IMR-90 (cell line): ENCODE measurements at regions not wholly inside any gene's neighbourhood (a gene's known extent, or its start where the extent isn't known, plus 50 kb on each side); places are given as distances from the start of the nearest gene placed in this dataset.

Source experiments
- ATAC-seq: fragments of 200-7000 bp; cut with Tn5 transposase; 2 replicates; pipeline ENCODE4 v1.9.1; 2020; ENCODE audit warnings: low read depth, mild to moderate bottlenecking, moderate library complexity
- BruUV-seq: library from RNA; stranded (reverse); fragments of 400-500 nt; replicated peaks from 2 replicates; lab custom pipeline; 2021; lab: Mats Ljungman, UMichigan
- CTCF ChIA-PET: fragments of 300-600 bp; formaldehyde crosslinking; extraction: SDS; loops from one replicate; lab custom pipeline; 2021; ENCODE audit warnings: antibody characterized with exemption; lab: Yijun Ruan, JAX
- POLR2A ChIA-PET: fragments of 300-600 bp; sonication (Branson Sonifier 250); formaldehyde crosslinking; loops from one replicate; lab custom pipeline; 2022; ENCODE audit warnings: antibody characterized with exemption; ENCODE audit not compliant: unreplicated experiment; lab: Charles Lee
- DNase-seq: peaks from one replicate; pipeline ENCODE4 v3.0.0; 2013
- H2AFZ ChIP-seq: replicated peaks from 2 replicates; pipeline ENCODE3; 2013; ENCODE audit warnings: low read length, mild to moderate bottlenecking; ENCODE audit not compliant: poor library complexity
- H2AK5ac ChIP-seq: 2 replicates; pipeline ENCODE4 v1.6.1; 2013; ENCODE audit warnings: low read depth, low read length, inconsistent platforms
- H2AK9ac ChIP-seq: replicated peaks from 2 replicates; pipeline ENCODE3; 2013; ENCODE audit warnings: mild to moderate bottlenecking, low read depth, low read length, moderate library complexity; ENCODE audit not compliant: poor library complexity
- H2BK120ac ChIP-seq: 2 replicates; pipeline ENCODE4 v1.6.1; 2013; ENCODE audit warnings: low read depth, low read length, inconsistent platforms
- H2BK15ac ChIP-seq: 3 replicates; pipeline ENCODE4 v1.6.1; 2013; ENCODE audit warnings: low read depth, low read length, inconsistent platforms
- H2BK20ac ChIP-seq: 2 replicates; pipeline ENCODE4 v1.6.1; 2013; ENCODE audit warnings: low read depth, mild to moderate bottlenecking, inconsistent platforms, low read length, moderate library complexity
- H2BK5ac ChIP-seq: 2 replicates; pipeline ENCODE4 v1.6.1; 2013; ENCODE audit warnings: mild to moderate bottlenecking, low read depth, low read length, inconsistent platforms; ENCODE audit not compliant: poor library complexity, severe bottlenecking
- H3K14ac ChIP-seq: replicated peaks from 2 replicates; pipeline ENCODE4 v1.6.1; 2013; ENCODE audit warnings: low read depth, low read length, inconsistent platforms
- H3K18ac ChIP-seq: 2 replicates; pipeline ENCODE4 v1.6.1; 2013; ENCODE audit warnings: low read depth, low read length, control low read depth
- H3K23ac ChIP-seq: 2 replicates; pipeline ENCODE4 v1.6.1; 2013; ENCODE audit warnings: low read depth, low read length, inconsistent platforms
- H3K27ac ChIP-seq: 2 replicates; pipeline ENCODE4 v1.5.1; 2013; ENCODE audit warnings: mild to moderate bottlenecking, control low read depth, low read length; ENCODE audit not compliant: insufficient read depth
- H3K27me3 ChIP-seq: 2 replicates; pipeline ENCODE4 v1.6.1; 2013; ENCODE audit warnings: low read length; ENCODE audit not compliant: control insufficient read depth, insufficient read depth
- H3K36me3 ChIP-seq: 2 replicates; pipeline ENCODE4 v1.6.1; 2013; ENCODE audit warnings: low read length, mixed read lengths; ENCODE audit not compliant: control insufficient read depth, insufficient read depth
- H3K4ac ChIP-seq: 2 replicates; pipeline ENCODE4 v1.6.1; 2013; ENCODE audit warnings: low read depth, low read length, inconsistent platforms
- H3K4me1 ChIP-seq: 2 replicates; pipeline ENCODE4 v1.6.1; 2013; ENCODE audit warnings: low read length, mixed read lengths; ENCODE audit not compliant: control insufficient read depth, insufficient read depth
- H3K4me2 ChIP-seq: 2 replicates; pipeline ENCODE4 v1.6.1; 2013; ENCODE audit warnings: low read depth, mild to moderate bottlenecking, control low read depth, low read length, moderate library complexity
- H3K4me3 ChIP-seq: 2 replicates; pipeline ENCODE4 v1.5.1; 2013; ENCODE audit warnings: low read depth, mild to moderate bottlenecking, control low read depth, low read length, moderate library complexity; ENCODE audit not compliant: insufficient read depth
- H3K56ac ChIP-seq: 2 replicates; pipeline ENCODE4 v1.6.1; 2013; ENCODE audit warnings: low read length, inconsistent platforms; ENCODE audit not compliant: insufficient read depth; ENCODE audit errors: extremely low read depth
- H3K79me1 ChIP-seq, 2 experiments: 2 replicates each; pipeline ENCODE4 v1.6.1; 2013; ENCODE audit warnings: low read length in 2 of 2, inconsistent platforms in 1 of 2, low read depth in 1 of 2
- H3K9ac ChIP-seq: 2 replicates; pipeline ENCODE4 v1.6.1; 2013; ENCODE audit warnings: low read depth, low read length, control low read depth
- H3K9me1 ChIP-seq: 2 replicates; pipeline ENCODE4 v1.6.1; 2013; ENCODE audit warnings: low read length, inconsistent platforms; ENCODE audit not compliant: insufficient read depth
- H3K9me3 ChIP-seq: 2 replicates; pipeline ENCODE4 v1.6.1; 2013; ENCODE audit warnings: low read length; ENCODE audit not compliant: control insufficient read depth, insufficient read depth
- H4K20me1 ChIP-seq: 2 replicates; pipeline ENCODE4 v1.6.1; 2013; ENCODE audit warnings: low read length, inconsistent platforms; ENCODE audit not compliant: insufficient read depth
- H4K5ac ChIP-seq: 2 replicates; pipeline ENCODE4 v1.6.1; 2013; ENCODE audit warnings: mild to moderate bottlenecking, low read depth, low read length, control low read depth
- H4K8ac ChIP-seq, 2 experiments: 2 replicates each; pipeline ENCODE4 v1.6.1; 2013; ENCODE audit warnings: low read depth in 2 of 2, low read length in 2 of 2, control low read depth in 1 of 2, inconsistent platforms in 1 of 2
- H4K91ac ChIP-seq: 2 replicates; pipeline ENCODE4 v1.6.1; 2013; ENCODE audit warnings: low read depth, low read length, inconsistent platforms; ENCODE audit not compliant: insufficient read depth
- FOS ChIP-seq: fragments of 150-350 bp; IDR thresholded peaks from 2 replicates; pipeline ENCODE4 v1.6.1; 2016; ENCODE audit warnings: low read depth, low read length
- WGBS, 2 experiments: methylation state at CpG; one replicate each; pipeline versions ENCODE4 v1.1.5 to v1.1.7; 2013; ENCODE audit warnings: missing lambda C conversion rate in 2 of 2; ENCODE audit not compliant: insufficient read length in 1 of 2; ENCODE audit errors: extremely low coverage in 2 of 2; 5-methylcytosine and 5-hydroxymethylcytosine counted together
- dilution Hi-C: fragments of 300-500 bp; cut with HindIII; formaldehyde crosslinking; loops from one replicate; pipeline ENCODE4 v1.14.3; 2018; ENCODE audit warnings: low sequenced_read_pairs; ENCODE audit not compliant: unreplicated experiment
- in situ Hi-C: fragments of 300-500 bp; cut with MboI; formaldehyde crosslinking; loops from 3 replicates; pipeline ENCODE4 v1.14.3; 2019; ENCODE audit warnings: low sequenced_read_pairs, inconsistent platforms, mixed read lengths
- intact Hi-C: fragments of 100-400 bp; cut with micrococcal nuclease; formaldehyde crosslinking; loops from 2 replicates; pipeline ENCODE4 v1.10.0; 2022

GRCh38 chr13:106989876-106990275, 421.9 kb upstream of the ARGLU1 start:
- dilution Hi-C loops, result no loop called here
- no peak overlapping the region for H2AFZ ChIP-seq
- H3K9me3 ChIP-seq, result no peaks in the 10 kb centered on the region
- H2BK120ac ChIP-seq, result peak overlapping the region; percentile 40; the same call in 1 of the 2 replicates
- no peak overlapping the region; the same call in 1 of the 2 replicates for H4K91ac ChIP-seq
- no peak for TF ChIP-seq FOS
- no peaks in the 10 kb centered on the region for H3K79me1 ChIP-seq
- no TSS peak for BruUV-seq
- peak overlapping the region; percentile 12; the same call in 1 of the 2 replicates for H4K5ac ChIP-seq
- H3K23ac ChIP-seq, result no peak overlapping the region
- no peaks in the 10 kb centered on the region for H3K27me3 ChIP-seq
- H3K36me3 ChIP-seq, result no peaks in the 10 kb centered on the region
- peaks cover 5% of the 10 kb centered on the region; the same call in 1 of the 2 replicates for H3K4me1 ChIP-seq
- no peaks in the 10 kb centered on the region for H4K20me1 ChIP-seq
- H3K27ac ChIP-seq, result no peak overlapping the region
- H2AK5ac ChIP-seq, result no peak overlapping the region
- no peak overlapping the region for H2BK15ac ChIP-seq
- peak overlapping the region; percentile 30; the same call in 1 of the 2 replicates for H3K4ac ChIP-seq
- H4K8ac ChIP-seq, result no peak overlapping the region
- no peak overlapping the region for H3K4me2 ChIP-seq
- DNase-seq (no peak), ATAC-seq (no peak)
- intact Hi-C loops, result loop anchor here (5.0 kb wide), 1 partner anchor 42 kb away; no protein-coding TSS in a partner anchor
- H3K9ac ChIP-seq, result no peak overlapping the region
- no peak overlapping the region for H3K14ac ChIP-seq
- H3K18ac ChIP-seq, result peak overlapping the region; percentile 64; the same call in 1 of the 2 replicates
- H2BK20ac ChIP-seq, result peak overlapping the region; percentile 21; the same call in 1 of the 2 replicates
- ChIA-PET CTCF (interaction anchor here (0.7 kb wide), 1 partner anchor 63 kb away, joined by 5 read pairs; no protein-coding TSS in a partner anchor), POLR2A (no interaction called here)
- no peaks in the 10 kb centered on the region for H3K9me1 ChIP-seq
- in situ Hi-C loops, result no loop called here
- H2BK5ac ChIP-seq, result peak overlapping the region; percentile 24
- H2AK9ac ChIP-seq, result no peak overlapping the region
- WGBS, 2 experiments, result no CpG with 5 or more reads among the region's 3 CpGs
- H3K56ac ChIP-seq, result no peak overlapping the region
- H3K4me3 ChIP-seq, result no peak overlapping the region
